ENCODE measurements at regions not wholly inside any gene's neighbourhood (a gene's known extent, or its start where the extent isn't known, plus 50 kb on each side); places are given as distances from the start of the nearest gene placed in this dataset.

GRCh38 chr6:92538275-92538674 lies 881.1 kb downstream of the EPHA7 start:
- POLR2A ChIA-PET (ENCODE audit: partially characterized antibody) = no interaction called here
- no peak overlapping the region for H3K9ac ChIP-seq (replicated peaks in 1 of 4; ENCODE audit: extremely low read depth in 1 of 4, low read depth in 3 of 4, low read length in 3 of 4)
- no peak for FAIRE-seq
- no peaks in the 10 kb centered on the region for H4K20me1 ChIP-seq (replicated peaks in 1 of 2; ENCODE audit: control insufficient read depth in 1 of 2, insufficient read depth in 2 of 2, low read length in 2 of 2)
- H3K4me3 ChIP-seq (ENCODE audit: extremely low read depth in 1 of 4, insufficient read depth in 2 of 4, low read depth in 3 of 4, low read length in 4 of 4) = no peak overlapping the region
- no peak overlapping the region for H2BK12ac ChIP-seq (ENCODE audit: low read depth, low read length)
- no peak overlapping the region for H2AFZ ChIP-seq (ENCODE audit: low read length)
- no peaks in the 10 kb centered on the region for H3K9me3 ChIP-seq (ENCODE audit: insufficient read depth in 2 of 2, low read depth in 1 of 2, low read length in 1 of 2)
- H3K56ac ChIP-seq (replicated peaks; ENCODE audit: insufficient read length, low read depth, low read length) = no peak overlapping the region
- H4K5ac ChIP-seq (ENCODE audit: insufficient read length, low read depth, low read length) = no peak overlapping the region
- H2BK15ac ChIP-seq (ENCODE audit: low read length) = no peak overlapping the region
- H3K27me3 ChIP-seq (replicated peaks in 1 of 4; ENCODE audit: control insufficient read depth in 3 of 4, extremely low read depth in 1 of 4, insufficient read depth in 3 of 4, low read length in 3 of 4) = no peaks in the 10 kb centered on the region
- no peak overlapping the region for H2AK5ac ChIP-seq (ENCODE audit: low read depth, low read length)
- no peak overlapping the region for H2BK5ac ChIP-seq (ENCODE audit: low read depth, low read length)
- no peak overlapping the region for H3K4me2 ChIP-seq (ENCODE audit: insufficient read depth in 1 of 2, low read depth in 2 of 2, low read length in 2 of 2)
- 58% methylated on average over 1 of the region's 1 CpG; no CpG with 5 or more reads in 1 of the 2 experiments for whole genome bisulfite sequencing, 2 experiments (ENCODE audit: extremely low coverage in 1 of 2, insufficient coverage in 1 of 2, insufficient read length in 1 of 2, insufficient replicate concordance in 2 of 2, low coverage in 1 of 2, low lambda C conversion rate in 2 of 2, missing lambda C conversion rate in 1 of 2)
- H3K4me1 ChIP-seq (replicated peaks in 1 of 4; ENCODE audit: control insufficient read depth in 3 of 4, insufficient read depth in 4 of 4, low read length in 3 of 4) = no peaks in the 10 kb centered on the region
- H3K18ac ChIP-seq (ENCODE audit: extremely low read depth, low read length) = no peak overlapping the region
- H3K4ac ChIP-seq (replicated peaks; ENCODE audit: insufficient read length, low read depth, low read length) = no peak overlapping the region
- no peak for DNase-seq (ENCODE audit: low read depth in 1 of 2, low spot score in 2 of 2)
- no peak overlapping the region for H3K27ac ChIP-seq (ENCODE audit: low read depth, low read length)
- no peak overlapping the region for H2BK120ac ChIP-seq (replicated peaks; ENCODE audit: low read depth, low read length)
- CTCF ChIA-PET (ENCODE audit: partially characterized antibody) = interaction anchor here (0.9 kb wide), 1 partner anchor 9 kb away, joined by 4 read pairs; no protein-coding TSS in a partner anchor
- no peak overlapping the region for H2BK20ac ChIP-seq (ENCODE audit: low read length)
- no peaks in the 10 kb centered on the region for H3K79me2 ChIP-seq (ENCODE audit: control insufficient read depth in 1 of 2, insufficient read depth in 2 of 2, low read length in 2 of 2)
- no peaks in the 10 kb centered on the region; the same call in 1 of the 2 replicates for H3K23me2 ChIP-seq (ENCODE audit: low read depth, low read length)
- no peaks in the 10 kb centered on the region for H3K36me3 ChIP-seq (ENCODE audit: control insufficient read depth in 2 of 4, insufficient read depth in 4 of 4, low read length in 3 of 4)
- no peak overlapping the region for H3K23ac ChIP-seq (ENCODE audit: insufficient read length)
- no peak overlapping the region for H3K14ac ChIP-seq (ENCODE audit: insufficient read length)
- H4K8ac ChIP-seq (ENCODE audit: extremely low read depth, insufficient read depth, low read length) = no peak overlapping the region
- H4K91ac ChIP-seq (replicated peaks; ENCODE audit: insufficient read length, low read length) = no peak overlapping the region
- H3K79me1 ChIP-seq (ENCODE audit: low read depth, low read length) = no peaks in the 10 kb centered on the region
- TF ChIP-seq NRF1 (IDR thresholded peaks at IDR 0.05; ENCODE audit: low read depth, low read length) = no peak
- no peak for TF ChIP-seq POU5F1 (IDR thresholded peaks at IDR 0.05; ENCODE audit: low read depth, low read length)
- no peak for TF ChIP-seq USF2 (IDR thresholded peaks at IDR 0.05; ENCODE audit: low read length)
- TF ChIP-seq TAF1 (IDR thresholded peaks at IDR 0.05; ENCODE audit: low read depth, low read length) = no peak
- TF ChIP-seq RFX5 (IDR thresholded peaks at IDR 0.05; ENCODE audit: borderline replicate concordance, low read depth, low read length) = no peak
- no peak for TF ChIP-seq BRCA1 (IDR thresholded peaks at IDR 0.05; ENCODE audit: low read depth, low read length)
- TF ChIP-seq RAD21 (IDR thresholded peaks at IDR 0.05 in 1 of 2, conservative IDR thresholded peaks at IDR 0.05 in 1 of 2; ENCODE audit: low read depth in 2 of 2, low read length in 2 of 2) = no peak
- TF ChIP-seq CHD1 (IDR thresholded peaks at IDR 0.05; ENCODE audit: low read depth, low read length) = no peak
- no peak for TF ChIP-seq HDAC2 (IDR thresholded peaks at IDR 0.05; ENCODE audit: borderline replicate concordance in 1 of 2, low read depth in 2 of 2, low read length in 2 of 2)
- no peak for TF ChIP-seq JUND (IDR thresholded peaks at IDR 0.05; ENCODE audit: low read length)
- TF ChIP-seq MAX (IDR thresholded peaks at IDR 0.05) = no peak
- TF ChIP-seq GABPA (IDR thresholded peaks at IDR 0.05; ENCODE audit: borderline replicate concordance, insufficient read depth, low read length) = no peak
- TF ChIP-seq SP1 (IDR thresholded peaks at IDR 0.05; ENCODE audit: low read depth, low read length) = no peak
- TF ChIP-seq GTF2F1 (IDR thresholded peaks at IDR 0.05; ENCODE audit: borderline replicate concordance, low read depth, low read length) = no peak

All from H1 (cell line).